HUDEP-2 (cell line): ENCODE measurements at regions not wholly inside any gene's neighbourhood (a gene's known extent, or its start where the extent isn't known, plus 50 kb on each side); places are given as distances from the start of the nearest gene placed in this dataset.
"Not testable (repeated sequence)": the region's sequence is repeated elsewhere in the genome, so short reads cannot be mapped to it uniquely, and the experiment has no call there.

ENCODE experiments used
- DNase-seq, 76 experiments: peaks; one replicate each; lab custom pipeline; 2025; ENCODE audit not compliant: unreplicated experiment in 76 of 76; lab: John Stamatoyannopoulos, UW

- DNase-seq = no peak
Observed at GRCh38 chr12:115815924-115816323, 461.6 kb downstream of the MED13L start.

- DNase-seq = no peak
Observed at GRCh38 chr12:115813256-115813655, 464.2 kb downstream of the MED13L start.

DNA sequence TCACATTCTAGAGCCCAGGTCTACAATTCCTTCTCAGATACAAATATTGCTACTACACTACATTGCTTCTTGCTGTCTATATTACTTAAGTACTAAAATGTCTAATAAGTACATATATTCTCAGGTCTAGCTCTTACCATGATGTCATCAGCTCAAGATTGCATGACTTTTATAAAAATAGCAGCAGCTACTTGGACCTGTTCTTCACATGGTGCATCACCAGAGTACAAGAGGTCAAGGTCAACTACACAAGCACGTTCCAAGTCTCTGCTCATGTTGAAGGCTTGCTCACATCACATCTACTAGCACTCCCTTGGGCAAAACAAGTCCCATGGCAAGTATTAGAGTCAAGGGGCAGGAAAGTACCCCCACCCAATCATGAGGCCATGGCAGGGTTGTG, 465.6 kb downstream of the MED13L start:
- no peak for DNase-seq

GRCh38 chr12:115811045-115811444, 466.4 kb downstream of the MED13L start:
- DNase-seq = no peak

- no peak for DNase-seq
Observed at GRCh38 chr12:115810122-115810901, 467.2 kb downstream of the MED13L start.

DNA sequence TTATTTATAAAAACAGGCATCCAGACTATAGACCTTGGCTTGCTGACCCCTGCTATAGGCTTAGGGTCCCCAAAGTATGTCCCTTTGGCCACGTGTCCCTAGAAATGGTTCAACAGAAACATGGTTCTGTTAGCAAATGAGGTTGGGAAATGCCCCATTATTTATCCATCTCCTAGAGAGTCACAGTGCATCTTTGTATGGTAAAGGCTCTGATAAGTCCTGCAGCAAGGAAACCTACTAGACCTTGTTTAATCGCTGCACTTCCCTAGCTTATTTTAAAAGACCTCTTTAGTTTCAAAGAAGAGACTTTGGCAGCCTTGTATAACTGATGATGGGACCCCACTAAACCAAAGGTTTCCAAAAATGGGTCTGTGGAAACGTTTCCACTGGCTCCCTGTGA, 471.5 kb downstream of the MED13L start:
- no peak for DNase-seq

DNA sequence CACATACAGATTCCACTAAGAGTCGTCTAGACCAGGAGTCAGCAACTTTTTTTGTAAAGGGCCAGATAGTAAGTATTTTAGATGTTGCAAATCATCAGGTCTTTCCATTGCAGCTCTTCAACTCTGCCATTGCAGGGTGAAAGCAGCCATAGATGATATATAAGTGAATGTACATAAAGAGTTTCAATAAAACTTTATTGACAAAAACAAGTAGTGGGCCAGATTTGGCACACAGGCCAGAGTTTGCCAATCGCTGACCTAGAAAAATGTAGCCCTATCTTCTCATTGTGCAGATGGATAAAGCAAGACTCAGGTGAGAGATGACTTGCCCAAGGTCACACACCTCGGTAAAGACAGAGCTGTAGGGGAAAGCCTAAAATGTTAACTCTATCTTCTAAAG, 474.7 kb downstream of the MED13L start:
- no peak for DNase-seq

- DNase-seq = no peak
Observed at GRCh38 chr12:115801871-115802270, 475.6 kb downstream of the MED13L start.

GRCh38 chr12:115799610-115800009, 477.9 kb downstream of the MED13L start:
- no peak for DNase-seq

DNA sequence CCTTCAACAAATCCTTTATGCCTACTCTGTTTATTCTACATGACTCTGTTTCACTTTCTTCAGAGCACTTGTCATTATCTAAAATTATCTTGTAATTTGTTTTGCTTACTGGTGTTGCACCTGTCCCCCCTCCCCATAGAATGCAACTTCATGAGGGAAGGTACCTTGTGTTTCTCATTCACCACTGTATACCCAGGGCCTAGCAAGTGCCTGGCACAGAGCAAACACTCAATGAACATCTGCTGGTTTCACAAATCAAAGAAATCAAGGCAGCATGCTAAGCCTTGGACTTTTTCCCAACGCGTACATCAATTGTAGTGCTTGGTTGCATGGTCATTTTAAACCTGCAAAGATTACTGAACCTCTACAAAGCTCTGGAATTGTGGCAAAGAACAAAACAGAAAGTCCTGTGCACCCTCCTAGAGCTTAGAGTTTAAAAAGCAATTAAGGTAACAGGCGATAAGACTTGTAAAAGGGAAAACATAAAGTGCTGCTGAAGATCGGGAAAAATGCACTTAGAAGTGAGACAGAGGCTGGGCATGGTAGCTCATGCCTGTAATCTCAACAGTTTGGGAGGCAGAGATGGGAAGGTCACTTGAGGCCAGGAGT, 479.1 kb downstream of the MED13L start:
- no peak for DNase-seq

DNA sequence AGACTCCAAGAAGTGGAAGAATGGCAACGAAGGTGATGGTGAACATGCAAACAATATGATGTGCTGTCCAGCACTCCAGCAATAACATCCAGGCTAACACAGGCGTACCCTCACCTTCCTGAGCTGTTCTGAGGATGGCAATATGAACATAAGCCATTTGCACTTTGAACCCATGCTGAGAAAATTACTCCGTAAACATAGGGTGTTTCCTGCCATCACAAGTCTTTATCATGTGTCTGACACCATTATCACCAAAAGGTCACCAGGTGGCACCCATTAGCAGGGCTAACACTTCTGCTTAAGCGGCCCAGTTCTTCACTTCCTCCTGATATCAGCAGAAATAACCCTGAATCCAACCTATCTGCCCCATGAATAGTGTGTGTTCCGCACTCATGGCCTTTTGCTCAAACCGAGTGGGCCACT, 482.8 kb downstream of the MED13L start:
- DNase-seq = no peak

DNA sequence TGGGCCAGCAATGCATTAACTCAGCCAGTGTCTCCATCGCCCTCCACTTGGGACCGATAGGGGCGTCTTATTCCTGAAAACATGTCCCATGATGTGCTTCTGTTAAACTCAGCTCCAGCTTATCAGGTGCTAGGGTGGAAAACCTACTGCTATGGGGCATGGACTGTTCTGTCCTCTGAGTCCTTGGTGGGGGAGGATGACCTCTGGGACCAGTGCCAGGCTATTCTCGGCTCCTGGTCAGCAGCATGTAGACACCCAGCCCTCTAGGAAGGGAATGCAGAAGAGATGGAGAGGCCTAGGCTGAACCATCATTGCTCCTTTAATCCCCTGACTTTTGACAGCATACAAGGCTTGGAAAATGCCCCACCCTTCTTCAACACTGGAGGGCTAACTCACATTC, 486.2 kb downstream of the MED13L start:
- no peak for DNase-seq

DNA sequence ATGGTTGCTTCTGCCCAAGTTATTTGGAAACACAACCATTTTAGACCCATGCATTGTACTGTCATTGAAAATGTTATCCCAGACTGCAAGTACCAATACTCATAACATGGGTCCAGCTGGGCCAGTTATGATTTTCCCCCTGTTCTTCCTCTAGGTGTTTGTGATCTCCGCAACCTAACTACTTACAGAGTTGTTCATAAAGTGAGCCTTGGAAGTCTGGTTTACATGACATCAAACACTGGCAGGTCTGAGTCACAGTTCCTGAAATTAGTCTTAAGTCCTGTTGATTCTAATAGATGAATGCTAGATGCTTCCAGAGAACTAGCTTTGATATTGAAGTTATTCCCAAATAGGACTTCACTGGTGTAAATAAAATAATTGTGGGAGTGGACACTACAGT, 487.0 kb downstream of the MED13L start:
- DNase-seq = no peak

- not testable (repeated sequence) for DNase-seq
Observed at GRCh38 chr12:115786490-115786889, 491.0 kb downstream of the MED13L start.

DNA sequence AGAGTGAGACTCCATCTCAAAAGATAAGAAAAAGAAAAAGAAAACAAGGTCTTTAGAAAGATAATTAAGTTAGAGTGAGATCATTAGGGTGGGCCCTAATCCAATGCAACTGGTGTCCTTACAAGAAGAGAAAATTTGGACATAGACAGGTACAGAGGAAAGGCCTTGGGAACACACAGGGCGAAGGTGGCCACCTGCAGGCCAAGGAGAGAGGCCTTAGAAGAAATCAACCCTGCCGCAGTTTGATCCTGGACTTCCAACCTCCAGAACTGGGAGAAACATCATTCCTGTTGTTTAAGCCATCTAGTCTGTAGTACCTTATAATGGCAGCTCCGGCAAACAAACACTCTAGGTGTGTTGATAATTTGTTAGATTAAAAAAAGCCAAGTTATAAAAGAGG, 491.9 kb downstream of the MED13L start:
- no peak for DNase-seq

DNA sequence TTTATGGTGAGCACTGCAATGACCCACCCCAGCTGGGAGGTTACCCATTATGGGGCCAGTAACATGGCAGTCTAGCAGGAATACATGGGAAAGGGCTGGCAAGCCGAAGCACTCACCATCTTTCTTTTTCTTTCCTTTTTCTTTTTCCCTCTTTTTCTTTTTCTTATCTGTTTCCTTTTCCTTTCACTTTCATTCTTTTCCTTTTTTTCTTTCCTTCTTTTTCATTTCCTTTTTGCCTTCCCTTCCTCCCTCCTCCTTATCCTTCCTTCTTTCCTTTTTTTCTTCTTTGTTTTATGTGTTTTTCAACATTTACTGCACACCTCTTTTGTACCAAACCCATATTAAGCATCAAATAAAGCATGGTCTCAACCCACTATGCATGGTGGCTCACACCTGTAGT, 501.1 kb downstream of the MED13L start:
- no peak for DNase-seq

DNA sequence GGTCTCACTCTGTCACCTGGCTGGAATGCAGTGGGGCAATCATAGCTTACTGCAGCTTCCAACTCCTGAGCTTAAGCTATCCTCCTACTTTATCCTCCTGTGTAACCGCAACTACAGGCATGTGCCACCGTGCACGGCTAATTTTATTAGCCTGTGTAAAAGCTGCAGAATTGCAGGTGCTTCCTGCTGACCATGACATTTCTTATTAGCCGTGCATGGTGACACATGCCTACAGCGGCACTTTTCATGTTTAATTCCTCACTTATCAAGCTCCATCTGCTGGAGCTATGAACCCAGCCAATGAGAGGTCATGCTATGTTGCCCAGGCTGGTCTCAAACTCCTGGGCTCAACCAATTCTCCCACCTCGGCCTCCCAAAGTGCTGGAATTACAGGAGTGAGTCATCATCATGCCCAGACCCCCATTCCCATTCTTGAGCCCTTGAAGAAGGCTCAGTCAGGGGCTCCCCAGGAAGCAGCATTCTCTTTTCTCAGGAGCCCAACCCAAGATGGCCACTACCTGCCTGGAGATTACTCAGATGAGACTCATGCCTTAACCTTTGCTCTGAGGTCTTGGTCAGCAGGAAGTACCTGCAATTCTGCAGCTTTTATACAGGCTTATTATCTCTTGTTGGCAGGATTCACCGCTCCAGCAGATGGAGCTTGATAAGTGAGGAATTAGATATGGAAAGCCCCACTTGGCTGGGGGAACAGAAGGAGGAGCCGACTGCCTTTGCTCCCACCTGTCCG, 503.2 kb downstream of the MED13L start:
- no peak for DNase-seq

GRCh38 chr12:115771601-115772000, 505.9 kb downstream of the MED13L start:
- DNase-seq = no peak

GRCh38 chr12:115771065-115771464, 506.4 kb downstream of the MED13L start:
- DNase-seq = no peak

GRCh38 chr12:115770643-115771042, 506.9 kb downstream of the MED13L start:
- DNase-seq = no peak

DNA sequence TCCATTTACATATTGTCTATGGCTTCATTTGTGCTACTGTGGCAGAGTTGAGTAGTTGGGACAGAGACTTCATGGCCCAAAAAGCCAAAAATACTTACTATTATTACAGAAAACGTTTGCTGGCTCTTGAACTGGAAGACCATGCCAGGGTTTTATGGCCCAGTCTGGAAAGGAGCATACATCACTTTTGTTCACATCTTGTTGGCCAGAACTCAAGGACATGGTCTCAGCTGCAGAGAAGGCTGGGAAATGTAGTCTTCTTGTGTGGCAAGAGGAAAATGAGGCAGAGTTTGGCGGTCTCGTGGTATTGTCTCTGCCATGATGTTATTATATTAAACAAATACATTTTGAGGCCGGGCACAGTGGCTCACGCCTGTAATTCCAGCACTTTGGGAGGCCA, 509.6 kb downstream of the MED13L start:
- no peak for DNase-seq
